A549 (cell line): ENCODE measurements at regions not wholly inside any gene's neighbourhood (a gene's known extent, or its start where the extent isn't known, plus 50 kb on each side); places are given as distances from the start of the nearest gene placed in this dataset.

Experiments used
- ATAC-seq, 2 experiments: fragments of 200-7000 bp in 1 of 2; fragments of >200 bp in 1 of 2; cut with Nextera tagmentation in 1 of 2; cut with Tn5 transposase in 1 of 2; 3 replicates each; pipeline versions ENCODE4 v1.8.0 to v1.9.1; 2018 to 2020; ENCODE audit warnings: mild to moderate bottlenecking in 1 of 2, moderate library complexity in 1 of 2
- CTCF ChIA-PET: fragments of 300-600 bp; sonication (Branson Sonifier 250); formaldehyde crosslinking; extraction: SDS; loops from one replicate; lab custom pipeline; 2021; ENCODE audit warnings: antibody characterized with exemption, inconsistent platforms; lab: Yijun Ruan, JAX
- POLR2A ChIA-PET: fragments of 350-600 bp; formaldehyde crosslinking; extraction: SDS; loops from one replicate; lab custom pipeline; 2021; ENCODE audit warnings: antibody characterized with exemption, inconsistent platforms; lab: Yijun Ruan, JAX
- DNase-seq, 2 experiments: peaks; one replicate each; pipeline versions ENCODE4 v3.0.0 to v3.0.0-alpha.2; 2011 to 2016; ENCODE audit warnings: low read depth in 1 of 2, low spot score in 1 of 2
- FAIRE-seq: peaks from 2 replicates; lab custom pipeline; 2011; peaks lifted over from hg19 to GRCh38; lab: Jason Lieb, UNC
- H3K27ac ChIP-seq, 2 experiments: fragments of >200 bp; sonication (Bioruptor Twin); formaldehyde crosslinking; 3 replicates each; pipeline ENCODE4 v1.5.1; 2016 to 2017
- H3K4me1 ChIP-seq: fragments of >200 bp; sonication (Bioruptor Twin); formaldehyde crosslinking; 3 replicates; pipeline ENCODE4 v1.6.1; 2016
- H3K4me2 ChIP-seq: fragments of >200 bp; sonication (Bioruptor Twin); formaldehyde crosslinking; 3 replicates; pipeline ENCODE4 v1.6.1; 2016
- H3K4me3 ChIP-seq: fragments of >200 bp; sonication (Bioruptor Twin); formaldehyde crosslinking; 3 replicates; pipeline ENCODE4 v1.5.1; 2016
- H3K9me3 ChIP-seq: fragments of >200 bp; sonication (Bioruptor Twin); formaldehyde crosslinking; 3 replicates; pipeline ENCODE4 v1.6.1; 2016
- BCL3 ChIP-seq: fragments of >200 bp; sonication (Bioruptor Twin); formaldehyde crosslinking; IDR thresholded peaks from 3 replicates; pipeline ENCODE4 v1.6.1; 2016
- CTCF ChIP-seq: fragments of >200 bp; sonication (Bioruptor Twin); formaldehyde crosslinking; IDR thresholded peaks from 3 replicates; pipeline ENCODE4 v1.5.1; 2016
- EHF ChIP-seq: fragments of 250-450 bp; sonication (Bioruptor Pico); IDR thresholded peaks from 2 replicates; pipeline ENCODE4 v1.5.0; 2020; ENCODE audit warnings: mild to moderate bottlenecking
- EHMT2 ChIP-seq: fragments of 200-600 bp; sonication (generic); IDR thresholded peaks from 2 replicates; pipeline ENCODE4 v1.6.1; 2016; ENCODE audit warnings: antibody characterized with exemption, low read depth, mild to moderate bottlenecking, moderate library complexity
- EP300 ChIP-seq, 2 experiments: fragments of >200 bp; sonication (Bioruptor Twin); formaldehyde crosslinking; IDR thresholded peaks; 2 replicates in 1 of 2; 3 replicates in 1 of 2; pipeline ENCODE4 v1.6.1; 2016 to 2017
- FOSL2 ChIP-seq, 2 experiments: fragments of 450-650 bp in 1 of 2; fragments of >200 bp in 1 of 2; sonication (Bioruptor Twin) in 1 of 2; formaldehyde crosslinking; IDR thresholded peaks; 2 replicates each; pipeline versions ENCODE4 v1.5.0 to v1.6.1; 2016 to 2020; ENCODE audit warnings: mild to moderate bottlenecking in 1 of 2, moderate library complexity in 1 of 2
- GATA3 ChIP-seq: IDR thresholded peaks from 2 replicates; pipeline ENCODE4 v1.6.1; 2012; ENCODE audit warnings: borderline replicate concordance
- HMGXB4 ChIP-seq: fragments of 250-450 bp; sonication (Bioruptor Pico); IDR thresholded peaks from 2 replicates; pipeline ENCODE4 v1.5.0; 2021; ENCODE audit warnings: mild to moderate bottlenecking, moderate library complexity, borderline replicate concordance
- HOXA7 ChIP-seq: fragments of 250-450 bp; sonication (Bioruptor Pico); IDR thresholded peaks from 2 replicates; pipeline ENCODE4 v1.5.0; 2020; ENCODE audit warnings: mild to moderate bottlenecking, moderate library complexity
- KDM1A ChIP-seq: fragments of 200-600 bp; sonication (generic); IDR thresholded peaks from 2 replicates; pipeline ENCODE4 v1.6.1; 2016; ENCODE audit warnings: low read depth, mild to moderate bottlenecking
- MAFK ChIP-seq: fragments of 450-650 bp; IDR thresholded peaks from 2 replicates; pipeline ENCODE4 v1.6.1; 2014; ENCODE audit not compliant: partially characterized antibody
- NR3C1 ChIP-seq: fragments of >200 bp; sonication (Bioruptor Twin); formaldehyde crosslinking; IDR thresholded peaks from 3 replicates; pipeline ENCODE4 v1.6.1; 2017
- PHF8 ChIP-seq: fragments of 200-600 bp; sonication (generic); IDR thresholded peaks from 2 replicates; pipeline ENCODE4 v1.6.1; 2016; ENCODE audit warnings: low read depth, mild to moderate bottlenecking, antibody characterized with exemption, moderate library complexity, borderline replicate concordance
- POLR2A ChIP-seq: IDR thresholded peaks from 2 replicates; pipeline ENCODE4 v1.6.1; 2012; ENCODE audit warnings: mild to moderate bottlenecking, low read length
- RFX5 ChIP-seq: fragments of 450-650 bp; IDR thresholded peaks from 2 replicates; pipeline ENCODE4 v1.7.1; 2014; ENCODE audit warnings: antibody characterized with exemption, mild to moderate bottlenecking, moderate library complexity
- RNF2 ChIP-seq: fragments of 200-600 bp; sonication (generic); IDR thresholded peaks from 2 replicates; pipeline ENCODE4 v1.6.1; 2016; ENCODE audit warnings: low read depth, mild to moderate bottlenecking, antibody characterized with exemption, moderate library complexity, borderline replicate concordance
- SMC3 ChIP-seq: fragments of >200 bp; sonication (Bioruptor Twin); formaldehyde crosslinking; IDR thresholded peaks from 3 replicates; pipeline ENCODE4 v1.6.1; 2018; ENCODE audit warnings: inconsistent platforms
- TP53 ChIP-seq: fragments of 250-450 bp; sonication (Bioruptor Pico); IDR thresholded peaks from 2 replicates; pipeline ENCODE4 v1.5.0; 2021; ENCODE audit warnings: mild to moderate bottlenecking, moderate library complexity
- ZNF302 ChIP-seq: fragments of 250-450 bp; sonication (Bioruptor Pico); IDR thresholded peaks from 2 replicates; pipeline ENCODE4 v1.9.0; 2021; ENCODE audit warnings: inconsistent platforms, mild to moderate bottlenecking, moderate library complexity
- WGBS: methylation state at CpG from one replicate; pipeline ENCODE4 v1.1.6; 2017; ENCODE audit errors: missing lambda C conversion rate; 5-methylcytosine and 5-hydroxymethylcytosine counted together
- TF ChIP-seq, protein P1 (sequence below): fragments of 450-650 bp; IDR thresholded peaks from 2 replicates; pipeline ENCODE4 v1.6.1; 2014; ENCODE audit warnings: antibody characterized with exemption
- TF ChIP-seq, protein P2 (sequence below): IDR thresholded peaks from 2 replicates; pipeline ENCODE4 v1.6.1; 2012
- TF ChIP-seq, protein P3 (sequence below): fragments of 150-350 bp; IDR thresholded peaks from 2 replicates; pipeline ENCODE4 v1.6.1; 2014; ENCODE audit warnings: low read depth, mild to moderate bottlenecking, low read length

DNA sequence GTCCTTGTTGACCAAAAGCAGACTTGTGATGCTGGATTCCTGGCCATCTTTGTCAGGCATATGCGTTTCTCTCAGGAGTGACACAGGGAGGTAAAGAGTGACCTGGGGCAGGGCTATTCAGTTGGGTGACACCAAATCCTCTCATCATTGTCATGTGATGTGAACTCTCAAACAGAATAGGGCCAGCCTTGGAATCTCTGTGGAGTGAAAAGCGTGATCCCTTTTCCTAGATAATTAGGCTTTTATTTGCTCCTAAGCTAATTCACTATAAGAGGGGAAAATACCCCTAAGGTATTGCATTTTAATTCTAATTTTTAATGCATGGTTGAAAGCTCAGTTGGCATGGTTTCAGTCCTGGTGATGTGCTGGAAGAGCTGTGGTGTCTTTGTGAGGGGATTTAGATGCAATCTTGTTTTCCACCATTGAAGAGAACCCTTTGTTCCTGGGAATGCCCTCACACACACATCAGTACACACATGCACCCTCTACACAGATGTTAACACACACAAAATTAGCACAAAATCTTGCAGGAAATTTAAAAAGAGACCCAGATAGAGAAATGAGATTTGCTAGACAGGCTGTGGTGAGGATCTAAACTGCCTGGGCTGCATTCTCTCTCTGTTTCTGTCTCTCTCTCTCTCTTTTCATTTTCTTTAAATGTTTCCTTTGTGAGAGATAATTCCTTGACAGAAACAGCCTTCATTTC, 349.9 kb downstream of the TSN start:
- no peak for ATAC-seq

GRCh38 chr2:122105877-122106206, 350.4 kb downstream of the TSN start:
- no peak for FAIRE-seq
- H3K4me1 ChIP-seq: no peaks in the 10 kb centered on the region
- ChIA-PET CTCF (no interaction called here), POLR2A (no interaction called here)
- H3K4me3 ChIP-seq: no peak overlapping the region
- H3K27ac ChIP-seq: no peak overlapping the region
- WGBS: 2% methylated on average over 3 of the region's 3 CpGs
- ATAC-seq: no peak
- no peaks in the 10 kb centered on the region for H3K9me3 ChIP-seq
- H3K4me2 ChIP-seq: no peak overlapping the region
- no peak for DNase-seq
- TF ChIP-seq EHF (CRISPR knock-in tag) (no peak), RNF2 (no peak), KDM1A (no peak), EHMT2 (no peak), NR3C1 (no peak), GATA3 (no peak), FOSL2 (IDR thresholded peaks at IDR 0.05) (no peak), FOSL2 (CRISPR knock-in tag; IDR thresholded peaks at IDR 0.05) (no peak), CTCF (no peak), POLR2A (no peak), MAFK (no peak), HMGXB4 (CRISPR knock-in tag) (no peak), BCL3 (no peak)
- TF ChIP-seq, protein P1, sequence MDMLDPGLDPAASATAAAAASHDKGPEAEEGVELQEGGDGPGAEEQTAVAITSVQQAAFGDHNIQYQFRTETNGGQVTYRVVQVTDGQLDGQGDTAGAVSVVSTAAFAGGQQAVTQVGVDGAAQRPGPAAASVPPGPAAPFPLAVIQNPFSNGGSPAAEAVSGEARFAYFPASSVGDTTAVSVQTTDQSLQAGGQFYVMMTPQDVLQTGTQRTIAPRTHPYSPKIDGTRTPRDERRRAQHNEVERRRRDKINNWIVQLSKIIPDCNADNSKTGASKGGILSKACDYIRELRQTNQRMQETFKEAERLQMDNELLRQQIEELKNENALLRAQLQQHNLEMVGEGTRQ: no peak
- TF ChIP-seq, protein P2, sequence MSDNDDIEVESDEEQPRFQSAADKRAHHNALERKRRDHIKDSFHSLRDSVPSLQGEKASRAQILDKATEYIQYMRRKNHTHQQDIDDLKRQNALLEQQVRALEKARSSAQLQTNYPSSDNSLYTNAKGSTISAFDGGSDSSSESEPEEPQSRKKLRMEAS: no peak

More for the DNA sequence above, 349.9 kb downstream of the TSN start:
- WGBS: 0% methylated on average over 2 of the region's 2 CpGs
- H3K4me2 ChIP-seq: no peak overlapping the region
- POLR2A ChIA-PET: no interaction called here
- no peak overlapping the region for H3K27ac ChIP-seq
- no peak for DNase-seq
- CTCF ChIA-PET: no interaction called here
- H3K9me3 ChIP-seq: no peaks in the 10 kb centered on the region
- H3K4me1 ChIP-seq: no peaks in the 10 kb centered on the region
- no peak overlapping the region for H3K4me3 ChIP-seq
- no peak for FAIRE-seq
- TF ChIP-seq HOXA7: no peak
- no peak for TF ChIP-seq SMC3
- no peak for TF ChIP-seq POLR2A
- TF ChIP-seq BCL3: no peak
- no peak for TF ChIP-seq ZNF302 (CRISPR knock-in tag)
- TF ChIP-seq, protein P2: no peak
- no peak for TF ChIP-seq HMGXB4 (CRISPR knock-in tag)
- no peak for TF ChIP-seq NR3C1
- TF ChIP-seq PHF8: no peak
- no peak for TF ChIP-seq EP300 (IDR thresholded peaks at IDR 0.05)
- TF ChIP-seq, protein P3, sequence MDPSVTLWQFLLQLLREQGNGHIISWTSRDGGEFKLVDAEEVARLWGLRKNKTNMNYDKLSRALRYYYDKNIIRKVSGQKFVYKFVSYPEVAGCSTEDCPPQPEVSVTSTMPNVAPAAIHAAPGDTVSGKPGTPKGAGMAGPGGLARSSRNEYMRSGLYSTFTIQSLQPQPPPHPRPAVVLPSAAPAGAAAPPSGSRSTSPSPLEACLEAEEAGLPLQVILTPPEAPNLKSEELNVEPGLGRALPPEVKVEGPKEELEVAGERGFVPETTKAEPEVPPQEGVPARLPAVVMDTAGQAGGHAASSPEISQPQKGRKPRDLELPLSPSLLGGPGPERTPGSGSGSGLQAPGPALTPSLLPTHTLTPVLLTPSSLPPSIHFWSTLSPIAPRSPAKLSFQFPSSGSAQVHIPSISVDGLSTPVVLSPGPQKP: no peak
- TF ChIP-seq TP53: no peak
- TF ChIP-seq RFX5: no peak
- TF ChIP-seq FOSL2 (IDR thresholded peaks at IDR 0.05): no peak
- TF ChIP-seq FOSL2 (CRISPR knock-in tag; IDR thresholded peaks at IDR 0.05): no peak
